H1 (cell line): ENCODE measurements at regions not wholly inside any gene's neighbourhood (a gene's known extent, or its start where the extent isn't known, plus 50 kb on each side); places are given as distances from the start of the nearest gene placed in this dataset.
"Not testable (repeated sequence)": the region's sequence is repeated elsewhere in the genome, so short reads cannot be mapped to it uniquely, and the experiment has no call there.

Source experiments
- CTCF ChIA-PET: fragments of 300-600 bp; sonication (Branson Sonifier 250); formaldehyde crosslinking; loops from one replicate; lab custom pipeline; 2021; ENCODE audit not compliant: partially characterized antibody; lab: Charles Lee
- POLR2A ChIA-PET: fragments of 300-600 bp; sonication (Branson Sonifier 250); formaldehyde crosslinking; loops from one replicate; lab custom pipeline; 2021; ENCODE audit warnings: inconsistent platforms; ENCODE audit not compliant: partially characterized antibody; lab: Charles Lee
- DNase-seq, 2 experiments: peaks; one replicate each; pipeline versions ENCODE4 v3.0.0 to v3.0.0-alpha.2; 2010 to 2022; ENCODE audit warnings: low spot score in 2 of 2, low read depth in 1 of 2, mixed read lengths in 1 of 2
- FAIRE-seq: peaks from 2 replicates; lab custom pipeline; 2011; peaks lifted over from hg19 to GRCh38; lab: Jason Lieb, UNC
- H2AFZ ChIP-seq: 2 replicates; pipeline ENCODE4 v1.8.1; 2012; ENCODE audit warnings: low read length, inconsistent platforms
- H2AK5ac ChIP-seq: 2 replicates; pipeline ENCODE4 v1.6.1; 2013; ENCODE audit warnings: low read depth, low read length
- H2BK120ac ChIP-seq: replicated peaks from 2 replicates; pipeline ENCODE3; 2013; ENCODE audit warnings: low read depth, low read length, inconsistent platforms
- H2BK12ac ChIP-seq: 2 replicates; pipeline ENCODE4 v1.6.1; 2013; ENCODE audit warnings: low read depth, low read length
- H2BK15ac ChIP-seq: 2 replicates; pipeline ENCODE4 v1.6.1; 2013; ENCODE audit warnings: low read length
- H2BK20ac ChIP-seq: 2 replicates; pipeline ENCODE4 v1.6.1; 2013; ENCODE audit warnings: low read length
- H2BK5ac ChIP-seq: 2 replicates; pipeline ENCODE4 v1.6.1; 2013; ENCODE audit warnings: low read depth, low read length
- H3K14ac ChIP-seq: 2 replicates; pipeline ENCODE4 v1.6.1; 2013; ENCODE audit warnings: inconsistent platforms; ENCODE audit not compliant: insufficient read length
- H3K18ac ChIP-seq: 2 replicates; pipeline ENCODE4 v1.6.1; 2013; ENCODE audit warnings: low read length; ENCODE audit errors: extremely low read depth
- H3K23ac ChIP-seq: 2 replicates; pipeline ENCODE4 v1.6.1; 2013; ENCODE audit warnings: inconsistent platforms; ENCODE audit not compliant: insufficient read length
- H3K23me2 ChIP-seq: 2 replicates; pipeline ENCODE4 v1.6.1; 2013; ENCODE audit warnings: low read depth, low read length
- H3K27ac ChIP-seq: 2 replicates; pipeline ENCODE4 v1.6.1; 2011; ENCODE audit warnings: low read depth, low read length, inconsistent platforms
- H3K27me3 ChIP-seq, 4 experiments: replicated peaks in 1 of 4; 1 replicate in 1 of 4; 2 replicates in 3 of 4; pipeline versions ENCODE4 v1.6.1 to v1.8.1; 2011 to 2013; ENCODE audit warnings: low read length in 3 of 4, mild to moderate bottlenecking in 3 of 4, inconsistent platforms in 2 of 4, mixed read lengths in 2 of 4, moderate library complexity in 1 of 4; ENCODE audit not compliant: control insufficient read depth in 3 of 4, insufficient read depth in 3 of 4; ENCODE audit errors: extremely low read depth in 1 of 4
- H3K36me3 ChIP-seq, 4 experiments: 2 replicates each; pipeline versions ENCODE4 v1.6.1 to v1.8.1; 2011 to 2013; ENCODE audit warnings: mild to moderate bottlenecking in 4 of 4, low read length in 3 of 4, moderate library complexity in 2 of 4, control low read depth in 1 of 4, inconsistent platforms in 1 of 4; ENCODE audit not compliant: insufficient read depth in 4 of 4, control insufficient read depth in 2 of 4
- H3K4ac ChIP-seq: replicated peaks from 2 replicates; pipeline ENCODE3; 2013; ENCODE audit warnings: low read length, low read depth, mixed read lengths, inconsistent platforms; ENCODE audit not compliant: insufficient read length
- H3K4me1 ChIP-seq, 4 experiments: replicated peaks in 1 of 4; 1 replicate in 1 of 4; 2 replicates in 3 of 4; pipeline versions ENCODE4 v1.6.1 to v1.8.1; 2011 to 2013; ENCODE audit warnings: low read length in 3 of 4, inconsistent platforms in 2 of 4, mixed read lengths in 1 of 4; ENCODE audit not compliant: insufficient read depth in 4 of 4, control insufficient read depth in 3 of 4
- H3K4me2 ChIP-seq, 2 experiments: 2 replicates each; pipeline versions ENCODE4 v1.6.1 to v1.8.1; 2011 to 2013; ENCODE audit warnings: low read depth in 2 of 2, low read length in 2 of 2, control low read depth in 1 of 2, inconsistent platforms in 1 of 2, mild to moderate bottlenecking in 1 of 2; ENCODE audit not compliant: insufficient read depth in 1 of 2
- H3K4me3 ChIP-seq, 4 experiments: fragments of 200-600, 300-600 bp in 1 of 4; sonication (generic), shearing (Covaris generic), sonication (Bioruptor Twin) in 1 of 4; 2 replicates each; pipeline versions ENCODE4 v1.5.1 to v1.8.1; 2011 to 2016; ENCODE audit warnings: low read length in 4 of 4, low read depth in 3 of 4, control low read depth in 2 of 4, inconsistent platforms in 2 of 4, mild to moderate bottlenecking in 2 of 4, mixed read lengths in 1 of 4, moderate library complexity in 1 of 4; ENCODE audit not compliant: insufficient read depth in 2 of 4; ENCODE audit errors: extremely low read depth in 1 of 4
- H3K56ac ChIP-seq: replicated peaks from 2 replicates; pipeline ENCODE3; 2013; ENCODE audit warnings: low read depth, mild to moderate bottlenecking, mixed read lengths, low read length, inconsistent platforms; ENCODE audit not compliant: insufficient read length
- H3K79me1 ChIP-seq: 2 replicates; pipeline ENCODE4 v1.6.1; 2013; ENCODE audit warnings: low read depth, low read length, control low read depth
- H3K79me2 ChIP-seq, 2 experiments: 2 replicates each; pipeline versions ENCODE4 v1.6.1 to v1.8.1; 2012 to 2013; ENCODE audit warnings: low read length in 2 of 2, mild to moderate bottlenecking in 2 of 2, inconsistent platforms in 1 of 2; ENCODE audit not compliant: insufficient read depth in 2 of 2, control insufficient read depth in 1 of 2
- H3K9ac ChIP-seq, 4 experiments: replicated peaks in 1 of 4; 1 replicate in 1 of 4; 2 replicates in 3 of 4; pipeline versions ENCODE4 v1.6.1 to v1.8.1; 2011 to 2013; ENCODE audit warnings: low read depth in 3 of 4, low read length in 3 of 4, control low read depth in 2 of 4, mild to moderate bottlenecking in 2 of 4, moderate library complexity in 2 of 4, inconsistent platforms in 1 of 4; ENCODE audit errors: extremely low read depth in 1 of 4
- H3K9me3 ChIP-seq, 2 experiments: 2 replicates each; pipeline versions ENCODE4 v1.6.1 to v1.8.1; 2012 to 2013; ENCODE audit warnings: mild to moderate bottlenecking in 2 of 2, moderate library complexity in 2 of 2, control low read depth in 1 of 2, inconsistent platforms in 1 of 2, low read depth in 1 of 2, low read length in 1 of 2, mixed read lengths in 1 of 2; ENCODE audit not compliant: insufficient read depth in 2 of 2
- H4K20me1 ChIP-seq, 2 experiments: replicated peaks in 1 of 2; 2 replicates each; pipeline versions ENCODE3 to v1.8.1; 2011 to 2013; ENCODE audit warnings: inconsistent platforms in 2 of 2, low read length in 2 of 2, mild to moderate bottlenecking in 1 of 2; ENCODE audit not compliant: insufficient read depth in 2 of 2, control insufficient read depth in 1 of 2
- H4K5ac ChIP-seq: 2 replicates; pipeline ENCODE4 v1.6.1; 2013; ENCODE audit warnings: low read length, low read depth, mixed read lengths, inconsistent platforms; ENCODE audit not compliant: insufficient read length
- H4K8ac ChIP-seq: 2 replicates; pipeline ENCODE4 v1.8.0; 2013; ENCODE audit warnings: mild to moderate bottlenecking, moderate library complexity, low read length, inconsistent platforms; ENCODE audit not compliant: insufficient read depth; ENCODE audit errors: extremely low read depth
- H4K91ac ChIP-seq: replicated peaks from 2 replicates; pipeline ENCODE3; 2013; ENCODE audit warnings: low read length, mixed read lengths, inconsistent platforms; ENCODE audit not compliant: insufficient read length

- CTCF ChIA-PET: not testable (repeated sequence)
These were observed 685.9 kb downstream of the NYAP2 start for GRCh38 chr2:226085425-226085824.

More at GRCh38 chr2:226085425-226085824, 685.9 kb downstream of the NYAP2 start:
- H2AK5ac ChIP-seq, H3K4me2 ChIP-seq, H3K23me2 ChIP-seq, H3K9ac ChIP-seq, H2BK5ac ChIP-seq, H3K56ac ChIP-seq, H4K91ac ChIP-seq, DNase-seq, H3K27me3 ChIP-seq, H2AFZ ChIP-seq, POLR2A ChIA-PET, H4K8ac ChIP-seq, H4K20me1 ChIP-seq, H3K4me3 ChIP-seq, H2BK12ac ChIP-seq, H3K23ac ChIP-seq, H3K79me2 ChIP-seq, H4K5ac ChIP-seq, H3K27ac ChIP-seq, H2BK120ac ChIP-seq, FAIRE-seq, H3K4ac ChIP-seq, H3K79me1 ChIP-seq, H3K36me3 ChIP-seq, H2BK15ac ChIP-seq, H3K4me1 ChIP-seq, H3K14ac ChIP-seq, H3K18ac ChIP-seq, H2BK20ac ChIP-seq: not testable (repeated sequence)
- peaks cover 8 to 10% of the 10 kb centered on the region in 2 experiments; a peak in 3 of 4 replicates for H3K9me3 ChIP-seq
